Spleen (tissue), 7 donors: ENCODE measurements at regions not wholly inside any gene's neighbourhood (a gene's known extent, or its start where the extent isn't known, plus 50 kb on each side); places are given as distances from the start of the nearest gene placed in this dataset.

Source experiments
- CTCF ChIP-seq, 11 experiments: fragments of 200-600 bp in 7 of 11; fragments of 450-650 bp in 4 of 11; sonication (generic) in 4 of 11; IDR thresholded peaks in 8 of 11; conservative IDR thresholded peaks in 3 of 11; 1 replicate in 7 of 11; 2 replicates in 4 of 11; pipeline versions ENCODE4 v1.4.0 to v1.8.0; 2016 to 2021; ENCODE audit warnings: antibody characterized with exemption in 11 of 11, inconsistent platforms in 4 of 11, mild to moderate bottlenecking in 1 of 11
- POLR2A ChIP-seq, 3 donors: fragments of 450-650 bp; IDR thresholded peaks; one replicate each; pipeline ENCODE4 v1.5.1; 2017; ENCODE audit warnings: antibody characterized with exemption in 3 of 3, mild to moderate bottlenecking in 1 of 3
- POLR2AphosphoS5 ChIP-seq, 3 donors: sonication (generic); formaldehyde crosslinking; IDR thresholded peaks; one replicate each; pipeline ENCODE4 v1.5.1; 2017; ENCODE audit warnings: antibody characterized with exemption in 3 of 3
- donor health status: DM: no; HTN: no; CAD: no; lungs with moderate emphysema.
- donor health status: DM: no; HTN: no; CAD: no.
- donor health status: DM: no; HTN: no; CAD: no.

GRCh38 chr5:107028938-107029337 lies 641.8 kb downstream of the EFNA5 start:
- TF ChIP-seq POLR2A (IDR thresholded peaks at IDR 0.05) (no peak), CTCF (IDR thresholded peaks at IDR 0.05 in 8 of 11, conservative IDR thresholded peaks at IDR 0.05 in 3 of 11) (no peak), POLR2AphosphoS5 (IDR thresholded peaks at IDR 0.05) (no peak)
